Right lobe of liver (tissue), 6 donors: ENCODE measurements at regions not wholly inside any gene's neighbourhood (a gene's known extent, or its start where the extent isn't known, plus 50 kb on each side); places are given as distances from the start of the nearest gene placed in this dataset.

Experiments used
- ATAC-seq, 4 donors: fragments of 200-7000 bp; cut with Tn5 transposase; one replicate each; pipeline ENCODE4 v1.9.1; 2020; ENCODE audit warnings: mild to moderate bottlenecking in 4 of 4, moderate library complexity in 4 of 4
- DNase-seq, 3 donors: peaks; one replicate each; pipeline ENCODE4 v3.0.0-alpha.2; 2020
- H3K27ac ChIP-seq, 3 donors: fragments of 200-600 bp; one replicate each; pipeline ENCODE4 v1.8.0; 2022
- H3K27me3 ChIP-seq, 2 donors: fragments of 200-600 bp; one replicate each; pipeline ENCODE4 v1.8.0; 2022
- H3K36me3 ChIP-seq, 4 donors: fragments of 200-600 bp; sonication (generic) in 1 of 4; one replicate each; pipeline versions ENCODE4 v1.5.1 to v1.8.0; 2017 to 2022; ENCODE audit warnings: control low read depth in 1 of 4
- H3K4me1 ChIP-seq, 4 donors: fragments of 200-600 bp; sonication (generic) in 1 of 4; one replicate each; pipeline versions ENCODE4 v1.5.1 to v1.8.0; 2017 to 2022; ENCODE audit warnings: control low read depth in 1 of 4
- H3K4me3 ChIP-seq, 3 donors: fragments of 200-600 bp; one replicate each; pipeline ENCODE4 v1.8.0; 2022
- H3K9me3 ChIP-seq, 4 donors: fragments of 200-600 bp; sonication (generic) in 1 of 4; one replicate each; pipeline versions ENCODE4 v1.5.1 to v1.8.0; 2017 to 2022; ENCODE audit warnings: control low read depth in 1 of 4
- CTCF ChIP-seq, 4 donors: fragments of 200-600 bp in 3 of 4; fragments of 450-650 bp in 1 of 4; IDR thresholded peaks; one replicate each; pipeline versions ENCODE4 v1.5.1 to v1.8.0; 2016 to 2022; ENCODE audit warnings: antibody characterized with exemption in 4 of 4, mild to moderate bottlenecking in 2 of 4
- POLR2A ChIP-seq: fragments of 450-650 bp; IDR thresholded peaks from one replicate; pipeline ENCODE4 v1.6.1; 2017; ENCODE audit warnings: antibody characterized with exemption, mild to moderate bottlenecking
- WGBS: methylation state at CpG from one replicate; pipeline ENCODE4 v1.1.6; 2018; ENCODE audit warnings: low coverage, low lambda C conversion rate; ENCODE audit not compliant: insufficient coverage; ENCODE audit errors: missing lambda C conversion rate; 5-methylcytosine and 5-hydroxymethylcytosine counted together
- intact Hi-C, 2 donors: fragments of 100-400 bp; cut with DNase I; formaldehyde crosslinking; loops; one replicate each; pipeline versions ENCODE4 v1.11.2 to v1.14.1; 2022
- donor health status: DM: no; HTN: yes; CAD: no.
- donor health status: DM: no; HTN: no; CAD: no.
- donor health status: DM: no; HTN: no; CAD: no.
- donor health status: DM: no; HTN: yes; CAD: no.
- donor health status: DM: no; HTN: yes; CAD: no.

GRCh38 chr18:66780609-66781008 is 176.7 kb upstream of the CDH19 start:
- H3K36me3 ChIP-seq, result no peaks in the 10 kb centered on the region
- H3K4me3 ChIP-seq, result no peak overlapping the region
- TF ChIP-seq CTCF (IDR thresholded peaks at IDR 0.05), result no peak
- no peaks in the 10 kb centered on the region for H3K9me3 ChIP-seq
- H3K27ac ChIP-seq, result no peak overlapping the region
- H3K27me3 ChIP-seq, result no peaks in the 10 kb centered on the region
- ATAC-seq (no peak), DNase-seq (no peak)
- intact Hi-C loops, result no loop called here
- 53% methylated on average over 2 of the region's 2 CpGs for WGBS
- H3K4me1 ChIP-seq, result no peaks in the 10 kb centered on the region

- DNase-seq (no peak), ATAC-seq (no peak)
- no peak overlapping the region for H3K27ac ChIP-seq
- WGBS, result 69% methylated on average over 3 of the region's 3 CpGs
- no peaks in the 10 kb centered on the region for H3K27me3 ChIP-seq
- no peaks in the 10 kb centered on the region for H3K36me3 ChIP-seq
- intact Hi-C loops, result no loop called here
- H3K4me1 ChIP-seq, result no peaks in the 10 kb centered on the region
- no peak overlapping the region for H3K4me3 ChIP-seq
- no peaks in the 10 kb centered on the region for H3K9me3 ChIP-seq
- no peak for TF ChIP-seq POLR2A
- no peak for TF ChIP-seq CTCF (IDR thresholded peaks at IDR 0.05)
Measured at GRCh38 chr18:66778048-66778447, 174.2 kb upstream of the CDH19 start.

GRCh38 chr18:66769375-66769774 is 165.5 kb upstream of the CDH19 start:
- Histone ChIP-seq H3K4me1 (no peaks in the 10 kb centered on the region), H3K9me3 (no peaks in the 10 kb centered on the region), H3K4me3 (no peak overlapping the region), H3K36me3 (no peaks in the 10 kb centered on the region), H3K27ac (no peak overlapping the region), H3K27me3 (no peaks in the 10 kb centered on the region)
- no peak for ATAC-seq
- TF ChIP-seq POLR2A, result no peak
- TF ChIP-seq CTCF (IDR thresholded peaks at IDR 0.05), result no peak
- DNase-seq, result no peak
- intact Hi-C loops, result no loop called here
- 58% methylated on average over 4 of the region's 4 CpGs for WGBS

- ATAC-seq, result no peak
- WGBS, result 59% methylated on average over 4 of the region's 4 CpGs
- DNase-seq, result no peak
- no peak overlapping the region for H3K27ac ChIP-seq
- no peaks in the 10 kb centered on the region for H3K4me1 ChIP-seq
- no peaks in the 10 kb centered on the region for H3K9me3 ChIP-seq
- no peak overlapping the region for H3K4me3 ChIP-seq
- TF ChIP-seq CTCF (IDR thresholded peaks at IDR 0.05), result no peak
- no peak for TF ChIP-seq POLR2A
- intact Hi-C loops, result no loop called here
- H3K27me3 ChIP-seq, result no peaks in the 10 kb centered on the region
- no peaks in the 10 kb centered on the region for H3K36me3 ChIP-seq
Measured at GRCh38 chr18:66764230-66764629, 160.3 kb upstream of the CDH19 start.

GRCh38 chr18:66761166-66761565 is 157.3 kb upstream of the CDH19 start:
- intact Hi-C loops, result no loop called here
- no peak overlapping the region for H3K4me3 ChIP-seq
- no peaks in the 10 kb centered on the region for H3K27me3 ChIP-seq
- no peak for TF ChIP-seq CTCF (IDR thresholded peaks at IDR 0.05)
- TF ChIP-seq POLR2A, result no peak
- H3K9me3 ChIP-seq, result no peaks in the 10 kb centered on the region
- 58% methylated on average over 4 of the region's 4 CpGs for WGBS
- no peak for DNase-seq
- H3K4me1 ChIP-seq, result no peaks in the 10 kb centered on the region
- H3K27ac ChIP-seq, result no peak overlapping the region
- no peaks in the 10 kb centered on the region for H3K36me3 ChIP-seq
- ATAC-seq, result no peak
